ENCODE measurements at regions not wholly inside any gene's neighbourhood (a gene's known extent, or its start where the extent isn't known, plus 50 kb on each side); places are given as distances from the start of the nearest gene placed in this dataset.
"Not testable (repeated sequence)": the region's sequence is repeated elsewhere in the genome, so short reads cannot be mapped to it uniquely, and the experiment has no call there.

DNA sequence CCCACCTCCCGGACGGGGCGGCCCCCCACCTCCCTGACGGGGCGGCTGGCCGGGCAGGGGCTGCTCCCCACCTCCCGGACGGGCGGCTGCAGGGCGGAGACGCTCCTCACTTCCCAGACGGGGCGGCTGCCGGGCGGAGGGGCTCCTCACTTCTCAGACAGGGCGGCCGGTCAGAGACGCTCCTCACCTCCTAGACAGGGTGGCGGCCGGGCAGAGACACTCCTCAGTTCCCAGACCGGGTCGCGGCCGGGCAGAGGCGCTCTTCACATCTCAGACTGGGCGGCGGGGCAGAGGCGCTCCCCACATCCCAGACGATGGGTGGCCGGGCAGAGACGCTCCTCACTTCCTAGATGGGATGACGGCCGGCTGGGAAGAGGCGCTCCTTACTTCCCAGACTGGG lies 123.7 kb downstream of the SLC4A3 start:
- not testable (repeated sequence) for H3K4me3 ChIP-seq (ENCODE audit: low read depth, low read length); H3K9ac ChIP-seq (ENCODE audit: low read depth, low read length); H3K36me3 ChIP-seq (ENCODE audit: control insufficient read depth, insufficient read depth, low read length); H3K27me3 ChIP-seq (ENCODE audit: control insufficient read depth, insufficient read depth, low read length); H3K4me1 ChIP-seq (ENCODE audit: control insufficient read depth, insufficient read depth, low read length); H3K9me3 ChIP-seq (ENCODE audit: control insufficient read depth, insufficient read depth, low read length)

DNA sequence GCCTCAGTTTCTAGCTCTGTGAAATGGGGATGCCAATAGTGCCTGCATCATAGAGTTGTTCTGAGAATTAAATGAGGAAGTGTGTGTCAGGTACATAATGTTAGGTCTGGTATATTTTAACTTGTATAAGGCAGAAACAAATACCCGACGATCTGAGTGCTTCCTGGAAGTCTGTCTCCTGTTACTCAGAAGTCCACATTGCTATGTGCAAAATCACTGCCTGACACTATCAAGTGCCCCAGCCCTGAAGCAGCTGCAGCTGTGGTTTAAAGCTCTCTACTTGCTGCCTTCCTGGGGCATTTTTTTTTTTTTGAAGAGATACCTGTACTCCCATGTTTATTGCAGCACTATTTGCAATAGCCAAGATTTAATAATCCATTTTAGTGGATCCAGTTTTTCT lies 125.3 kb downstream of the SLC4A3 start:
- H3K4me1 ChIP-seq (ENCODE audit: control insufficient read depth, insufficient read depth, low read length), result no peaks in the 10 kb centered on the region
- no peaks in the 10 kb centered on the region for H3K9me3 ChIP-seq (ENCODE audit: control insufficient read depth, insufficient read depth, low read length)
- no peaks in the 10 kb centered on the region for H3K27me3 ChIP-seq (ENCODE audit: control insufficient read depth, insufficient read depth, low read length)
- no peaks in the 10 kb centered on the region for H3K36me3 ChIP-seq (ENCODE audit: control insufficient read depth, insufficient read depth, low read length)
- H3K4me3 ChIP-seq (ENCODE audit: low read depth, low read length), result no peak overlapping the region
- no peak overlapping the region for H3K9ac ChIP-seq (ENCODE audit: low read depth, low read length)

DNA sequence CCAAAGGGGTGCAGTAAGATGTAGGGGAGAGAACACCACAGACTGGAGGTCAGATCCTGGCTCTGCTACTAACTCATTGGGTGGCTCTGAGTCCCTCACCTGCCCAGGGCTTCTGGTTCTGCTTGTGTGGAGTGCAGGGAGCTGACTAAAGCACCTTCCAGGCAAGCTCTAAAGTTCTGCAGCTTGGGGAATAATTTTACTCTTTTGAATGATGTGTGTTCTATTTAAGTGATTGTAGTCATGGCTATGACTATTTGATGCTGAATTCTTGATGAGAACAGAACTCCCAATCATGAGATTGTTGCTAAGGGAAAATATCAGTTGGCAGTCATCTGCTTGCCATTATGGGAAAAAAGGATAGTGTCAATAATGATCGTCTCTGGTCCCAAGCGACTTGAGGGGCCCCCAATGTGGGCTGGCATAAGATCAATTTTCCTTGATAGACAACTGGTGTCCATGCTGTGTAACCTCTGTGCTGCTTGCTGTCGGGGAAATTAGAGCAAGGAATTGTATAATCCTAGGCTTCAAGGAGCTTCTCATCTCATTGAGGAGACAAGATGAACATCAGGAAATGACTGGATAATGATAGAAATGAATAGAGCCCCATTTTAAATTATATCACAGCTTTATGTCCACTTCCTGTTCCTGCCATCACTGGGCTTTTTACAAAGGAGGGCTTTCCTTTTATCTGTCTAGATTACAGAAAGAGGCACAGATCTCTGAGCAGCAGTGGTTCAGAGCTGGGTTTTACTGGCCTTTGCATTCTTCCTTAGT lies 131.7 kb downstream of the SLC4A3 start:
- Histone ChIP-seq H3K36me3 (ENCODE audit: control insufficient read depth, insufficient read depth, low read length) (no peaks in the 10 kb centered on the region), H3K27me3 (ENCODE audit: control insufficient read depth, insufficient read depth, low read length) (no peaks in the 10 kb centered on the region)

GRCh38 chr2:219759801-219760200 lies 132.4 kb downstream of the SLC4A3 start:
- no peaks in the 10 kb centered on the region for H3K36me3 ChIP-seq (ENCODE audit: control insufficient read depth, insufficient read depth, low read length)
- no peaks in the 10 kb centered on the region for H3K4me1 ChIP-seq (ENCODE audit: control insufficient read depth, insufficient read depth, low read length)
- H3K27me3 ChIP-seq (ENCODE audit: control insufficient read depth, insufficient read depth, low read length), result no peaks in the 10 kb centered on the region
- H3K9me3 ChIP-seq (ENCODE audit: control insufficient read depth, insufficient read depth, low read length), result no peaks in the 10 kb centered on the region
- H3K9ac ChIP-seq (ENCODE audit: low read depth, low read length), result no peak overlapping the region
- H3K4me3 ChIP-seq (ENCODE audit: low read depth, low read length), result no peak overlapping the region

More for the DNA sequence above, 131.7 kb downstream of the SLC4A3 start:
- Histone ChIP-seq H3K9me3 (ENCODE audit: control insufficient read depth, insufficient read depth, low read length) (no peaks in the 10 kb centered on the region), H3K4me1 (ENCODE audit: control insufficient read depth, insufficient read depth, low read length) (no peaks in the 10 kb centered on the region), H3K9ac (ENCODE audit: low read depth, low read length) (no peak overlapping the region), H3K4me3 (ENCODE audit: low read depth, low read length) (no peak overlapping the region)

DNA sequence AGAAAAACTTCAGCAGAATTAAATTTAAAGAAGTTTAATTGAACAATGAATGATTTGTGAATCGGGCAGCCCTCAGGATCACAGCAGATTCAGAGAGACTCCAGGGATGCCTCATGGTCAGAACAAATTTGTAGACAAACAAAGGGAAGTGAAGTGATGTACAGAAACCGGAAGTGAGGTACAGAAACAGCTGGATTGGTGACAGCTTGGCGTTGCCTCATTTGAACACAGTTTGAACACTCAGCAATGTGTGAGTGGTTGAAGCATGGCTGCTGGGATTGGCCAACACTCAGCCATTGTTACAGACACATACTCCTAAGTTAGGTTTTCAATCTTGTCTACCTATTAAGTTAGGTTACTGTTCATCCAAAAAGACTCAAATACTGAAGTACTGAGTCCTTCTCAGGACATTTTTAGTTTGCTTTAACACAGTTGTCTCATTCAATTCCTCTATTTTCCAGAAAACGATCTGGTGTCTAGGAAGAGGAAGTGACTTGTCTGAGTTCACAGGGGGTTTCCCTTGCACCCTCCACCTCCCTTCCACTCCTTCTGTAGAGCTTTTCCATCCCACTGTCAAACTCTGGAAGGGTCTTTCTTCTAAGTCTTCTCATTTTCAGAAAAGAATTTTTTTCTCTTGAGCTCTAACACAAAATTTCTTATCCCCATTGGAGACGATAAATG lies 137.9 kb downstream of the SLC4A3 start:
- Histone ChIP-seq H3K4me3 (ENCODE audit: low read depth, low read length) (no peak overlapping the region), H3K9ac (ENCODE audit: low read depth, low read length) (no peak overlapping the region), H3K27me3 (ENCODE audit: control insufficient read depth, insufficient read depth, low read length) (no peaks in the 10 kb centered on the region), H3K36me3 (ENCODE audit: control insufficient read depth, insufficient read depth, low read length) (no peaks in the 10 kb centered on the region), H3K9me3 (ENCODE audit: control insufficient read depth, insufficient read depth, low read length) (no peaks in the 10 kb centered on the region), H3K4me1 (ENCODE audit: control insufficient read depth, insufficient read depth, low read length) (no peaks in the 10 kb centered on the region)

GRCh38 chr2:219766658-219767057 lies 139.2 kb downstream of the SLC4A3 start:
- Histone ChIP-seq H3K9me3 (ENCODE audit: control insufficient read depth, insufficient read depth, low read length) (no peaks in the 10 kb centered on the region), H3K36me3 (ENCODE audit: control insufficient read depth, insufficient read depth, low read length) (no peaks in the 10 kb centered on the region), H3K9ac (ENCODE audit: low read depth, low read length) (no peak overlapping the region), H3K4me3 (ENCODE audit: low read depth, low read length) (no peak overlapping the region), H3K4me1 (ENCODE audit: control insufficient read depth, insufficient read depth, low read length) (no peaks in the 10 kb centered on the region), H3K27me3 (ENCODE audit: control insufficient read depth, insufficient read depth, low read length) (no peaks in the 10 kb centered on the region)

DNA sequence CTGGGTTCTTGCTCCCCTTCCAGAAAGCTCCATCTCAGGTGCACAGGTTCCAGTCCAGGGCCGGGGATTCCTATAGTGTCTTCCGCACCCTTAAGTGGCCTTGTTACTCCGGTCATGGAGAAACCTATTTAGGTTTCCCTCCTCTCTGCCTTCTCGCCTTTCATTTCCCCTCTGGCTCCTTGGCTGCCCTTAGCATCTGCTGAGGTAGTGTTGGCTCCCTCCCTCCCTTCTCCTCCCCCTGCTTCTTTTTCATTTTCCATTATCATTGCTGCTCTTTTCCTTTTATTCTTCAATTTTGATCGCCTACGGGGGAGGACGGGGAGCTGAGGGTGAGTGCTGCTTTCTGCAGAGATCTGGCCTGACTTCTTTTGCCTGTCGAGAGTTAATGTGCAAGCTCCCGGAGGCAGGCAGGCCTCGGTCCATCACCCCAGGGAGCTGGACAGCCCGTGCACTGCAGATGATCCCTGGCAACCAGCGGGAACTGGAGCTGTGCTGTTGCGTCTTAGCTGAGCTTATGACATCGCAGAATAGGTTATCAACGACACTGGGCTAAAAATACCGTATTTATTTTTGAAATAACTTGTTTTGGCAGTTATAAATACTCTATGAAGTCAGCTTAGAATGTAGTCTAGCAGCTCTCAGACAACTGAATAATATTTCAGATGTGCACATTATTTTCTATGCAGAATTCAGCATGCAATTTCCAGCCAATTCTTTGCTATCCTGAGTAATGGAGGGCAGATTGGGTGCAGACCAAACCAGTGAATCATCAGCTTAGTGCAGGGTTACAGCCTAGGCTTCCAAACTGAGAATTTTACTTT lies 141.9 kb downstream of the SLC4A3 start:
- H3K4me3 ChIP-seq (ENCODE audit: low read depth, low read length), result no peak overlapping the region
- no peaks in the 10 kb centered on the region for H3K4me1 ChIP-seq (ENCODE audit: control insufficient read depth, insufficient read depth, low read length)
- H3K36me3 ChIP-seq (ENCODE audit: control insufficient read depth, insufficient read depth, low read length), result no peaks in the 10 kb centered on the region

GRCh38 chr2:219772103-219772635 lies 144.7 kb downstream of the SLC4A3 start:
- Histone ChIP-seq H3K9me3 (ENCODE audit: control insufficient read depth, insufficient read depth, low read length) (no peaks in the 10 kb centered on the region), H3K9ac (ENCODE audit: low read depth, low read length) (no peak overlapping the region), H3K27me3 (ENCODE audit: control insufficient read depth, insufficient read depth, low read length) (no peaks in the 10 kb centered on the region), H3K36me3 (ENCODE audit: control insufficient read depth, insufficient read depth, low read length) (no peaks in the 10 kb centered on the region), H3K4me1 (ENCODE audit: control insufficient read depth, insufficient read depth, low read length) (no peaks in the 10 kb centered on the region), H3K4me3 (ENCODE audit: low read depth, low read length) (no peak overlapping the region)

More for the DNA sequence above, 141.9 kb downstream of the SLC4A3 start:
- Histone ChIP-seq H3K9ac (ENCODE audit: low read depth, low read length) (no peak overlapping the region), H3K27me3 (ENCODE audit: control insufficient read depth, insufficient read depth, low read length) (no peaks in the 10 kb centered on the region), H3K9me3 (ENCODE audit: control insufficient read depth, insufficient read depth, low read length) (no peaks in the 10 kb centered on the region)

DNA sequence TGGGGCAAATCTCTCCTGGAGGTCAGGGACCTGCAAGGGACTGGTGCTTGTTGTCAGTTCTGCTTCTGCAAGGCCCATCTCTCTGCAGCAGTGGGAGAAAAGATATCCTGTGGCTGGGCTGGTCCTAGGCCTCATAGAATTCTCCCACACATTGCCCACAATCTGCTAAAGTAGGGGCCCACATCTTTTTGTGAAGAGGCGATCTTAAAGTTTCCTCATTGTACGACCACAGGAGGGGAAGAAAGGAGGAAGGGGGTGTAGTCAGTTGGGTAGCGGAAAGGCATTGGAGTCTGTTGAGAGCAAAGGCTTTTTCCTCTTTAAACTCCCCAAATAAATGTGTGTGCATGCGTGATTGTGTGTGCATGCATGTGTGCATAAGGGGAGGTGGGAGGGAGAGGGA lies 145.3 kb downstream of the SLC4A3 start:
- no peaks in the 10 kb centered on the region for H3K4me1 ChIP-seq (ENCODE audit: control insufficient read depth, insufficient read depth, low read length)
- no peaks in the 10 kb centered on the region for H3K36me3 ChIP-seq (ENCODE audit: control insufficient read depth, insufficient read depth, low read length)
- H3K27me3 ChIP-seq (ENCODE audit: control insufficient read depth, insufficient read depth, low read length), result no peaks in the 10 kb centered on the region
- no peaks in the 10 kb centered on the region for H3K9me3 ChIP-seq (ENCODE audit: control insufficient read depth, insufficient read depth, low read length)
- H3K4me3 ChIP-seq (ENCODE audit: low read depth, low read length), result no peak overlapping the region
- H3K9ac ChIP-seq (ENCODE audit: low read depth, low read length), result no peak overlapping the region

- Histone ChIP-seq H3K27me3 (ENCODE audit: control insufficient read depth, insufficient read depth, low read length) (no peaks in the 10 kb centered on the region), H3K9me3 (ENCODE audit: control insufficient read depth, insufficient read depth, low read length) (no peaks in the 10 kb centered on the region), H3K4me3 (ENCODE audit: low read depth, low read length) (no peak overlapping the region), H3K36me3 (ENCODE audit: control insufficient read depth, insufficient read depth, low read length) (no peaks in the 10 kb centered on the region), H3K9ac (ENCODE audit: low read depth, low read length) (no peak overlapping the region), H3K4me1 (ENCODE audit: control insufficient read depth, insufficient read depth, low read length) (no peaks in the 10 kb centered on the region)
These were observed 148.1 kb downstream of the SLC4A3 start for GRCh38 chr2:219775506-219775905.

- H3K36me3 ChIP-seq (ENCODE audit: control insufficient read depth, insufficient read depth, low read length), result no peaks in the 10 kb centered on the region
- H3K4me3 ChIP-seq (ENCODE audit: low read depth, low read length), result no peak overlapping the region
- H3K9me3 ChIP-seq (ENCODE audit: control insufficient read depth, insufficient read depth, low read length), result no peaks in the 10 kb centered on the region
- H3K9ac ChIP-seq (ENCODE audit: low read depth, low read length), result no peak overlapping the region
- no peaks in the 10 kb centered on the region for H3K27me3 ChIP-seq (ENCODE audit: control insufficient read depth, insufficient read depth, low read length)
- H3K4me1 ChIP-seq (ENCODE audit: control insufficient read depth, insufficient read depth, low read length), result no peaks in the 10 kb centered on the region
These were observed 150.0 kb downstream of the SLC4A3 start for GRCh38 chr2:219777388-219777787.
